ENCODE measurements at regions not wholly inside any gene's neighbourhood (a gene's known extent, or its start where the extent isn't known, plus 50 kb on each side); places are given as distances from the start of the nearest gene placed in this dataset.

GRCh38 chr22:47710135-47710534, 947.7 kb downstream of the TBC1D22A start:
- no peak for TF ChIP-seq POLR2AphosphoS5 (IDR thresholded peaks at IDR 0.05; ENCODE audit: low read depth)
- TF ChIP-seq CTCF (conservative IDR thresholded peaks at IDR 0.05; ENCODE audit: low read depth in 2 of 2): no peak
- no peak for TF ChIP-seq EZH2phosphoT487 (IDR thresholded peaks at IDR 0.05; ENCODE audit: unreplicated experiment)
- no peak for TF ChIP-seq ZNF114 (CRISPR knock-in tag; IDR thresholded peaks at IDR 0.05)
- TF ChIP-seq EZH2 (IDR thresholded peaks at IDR 0.05; ENCODE audit: low read depth, unreplicated experiment): no peak
- no peak for TF ChIP-seq STAT1 (IDR thresholded peaks at IDR 0.05; ENCODE audit: unreplicated experiment)
- no peak for TF ChIP-seq REST (IDR thresholded peaks at IDR 0.05; ENCODE audit: unreplicated experiment)
- no peak for TF ChIP-seq JUNB (IDR thresholded peaks at IDR 0.05; ENCODE audit: unreplicated experiment)
- no peak for TF ChIP-seq NANOG (IDR thresholded peaks at IDR 0.05; ENCODE audit: borderline replicate concordance)
- TF ChIP-seq CREB1 (CRISPR knock-in tag; IDR thresholded peaks at IDR 0.05; ENCODE audit: low read depth): no peak
- TF ChIP-seq ETS1 (IDR thresholded peaks at IDR 0.05): no peak
- TF ChIP-seq ZNF462 (CRISPR knock-in tag; IDR thresholded peaks at IDR 0.05): no peak
- no peak for TF ChIP-seq ZNF331 (CRISPR knock-in tag; IDR thresholded peaks at IDR 0.05; ENCODE audit: low read depth)

All from GM23338 (cell line).